A673 (cell line): ENCODE measurements at regions not wholly inside any gene's neighbourhood (a gene's known extent, or its start where the extent isn't known, plus 50 kb on each side); places are given as distances from the start of the nearest gene placed in this dataset.
A peak's percentile ranks its signal among the peaks of the same experiment; 100 is the strongest.

ENCODE experiments used
- BruUV-seq: library from RNA; stranded (reverse); fragments of 400-500 nt; replicated peaks from 2 replicates; lab custom pipeline; 2021; lab: Mats Ljungman, UMichigan
- CTCF ChIA-PET: fragments of 300-600 bp; sonication (Branson Sonifier 250); formaldehyde crosslinking; loops from one replicate; lab custom pipeline; 2022; ENCODE audit warnings: antibody characterized with exemption; lab: Charles Lee
- POLR2A ChIA-PET: fragments of 300-600 bp; sonication (Branson Sonifier 250); formaldehyde crosslinking; loops from one replicate; lab custom pipeline; 2022; ENCODE audit warnings: antibody characterized with exemption; ENCODE audit not compliant: low non-redundant PET; lab: Charles Lee
- DNase-seq: peaks from one replicate; pipeline ENCODE4 v3.0.0-alpha.2; 2015; ENCODE audit warnings: low spot score
- H3K27ac ChIP-seq: fragments of 200-600 bp; sonication (generic); 2 replicates; pipeline ENCODE4 v1.5.1; 2016; ENCODE audit warnings: mixed run types, low read depth, mild to moderate bottlenecking, mixed read lengths, antibody characterized with exemption, low read length; ENCODE audit not compliant: poor library complexity, severe bottlenecking
- H3K27me3 ChIP-seq: fragments of 200-600 bp; sonication (generic); replicated peaks from 2 replicates; pipeline ENCODE4 v1.6.1; 2017; ENCODE audit warnings: mixed run types, low read depth, mild to moderate bottlenecking, mixed read lengths, antibody characterized with exemption, low read length; ENCODE audit not compliant: insufficient read depth, poor library complexity
- H3K36me3 ChIP-seq: fragments of 200-600 bp; sonication (generic); 2 replicates; pipeline ENCODE4 v1.6.1; 2016; ENCODE audit warnings: mixed run types, mild to moderate bottlenecking, mixed read lengths, antibody characterized with exemption, low read length; ENCODE audit not compliant: insufficient read depth, poor library complexity, severe bottlenecking
- H3K4me1 ChIP-seq: fragments of 200-600 bp; sonication (generic); 2 replicates; pipeline ENCODE4 v1.6.1; 2017; ENCODE audit warnings: mixed run types, mild to moderate bottlenecking, mixed read lengths, antibody characterized with exemption, low read length; ENCODE audit not compliant: insufficient read depth, poor library complexity, severe bottlenecking
- H3K4me3 ChIP-seq: fragments of 200-600 bp; sonication (generic); 2 replicates; pipeline ENCODE4 v1.5.1; 2016; ENCODE audit warnings: low read depth, mixed run types, mild to moderate bottlenecking, mixed read lengths, low read length; ENCODE audit not compliant: poor library complexity, severe bottlenecking
- H3K9me3 ChIP-seq: fragments of 200-600 bp; sonication (generic); 2 replicates; pipeline ENCODE4 v1.6.1; 2016; ENCODE audit warnings: mixed run types, low read depth, mild to moderate bottlenecking, mixed read lengths, antibody characterized with exemption, low read length; ENCODE audit not compliant: poor library complexity, severe bottlenecking
- EZH2 ChIP-seq: fragments of 200-600 bp; sonication (generic); IDR thresholded peaks from 2 replicates; pipeline ENCODE4 v1.6.1; 2017; ENCODE audit warnings: borderline replicate concordance, low read depth, mild to moderate bottlenecking, mixed read lengths, antibody characterized with exemption, low read length; ENCODE audit not compliant: poor library complexity, severe bottlenecking
- intact Hi-C: fragments of 100-400 bp; cut with micrococcal nuclease; formaldehyde crosslinking; loops from one replicate; pipeline ENCODE4 v1.10.0; 2022; ENCODE audit not compliant: unreplicated experiment
- TF ChIP-seq, protein P1 (sequence below): fragments of 300-800, 200-600 bp; sonication (generic); conservative IDR thresholded peaks from 2 replicates; pipeline ENCODE4 v1.5.1; 2017; ENCODE audit warnings: low read depth, mild to moderate bottlenecking, antibody characterized with exemption, low read length, moderate library complexity, mixed read lengths

DNA sequence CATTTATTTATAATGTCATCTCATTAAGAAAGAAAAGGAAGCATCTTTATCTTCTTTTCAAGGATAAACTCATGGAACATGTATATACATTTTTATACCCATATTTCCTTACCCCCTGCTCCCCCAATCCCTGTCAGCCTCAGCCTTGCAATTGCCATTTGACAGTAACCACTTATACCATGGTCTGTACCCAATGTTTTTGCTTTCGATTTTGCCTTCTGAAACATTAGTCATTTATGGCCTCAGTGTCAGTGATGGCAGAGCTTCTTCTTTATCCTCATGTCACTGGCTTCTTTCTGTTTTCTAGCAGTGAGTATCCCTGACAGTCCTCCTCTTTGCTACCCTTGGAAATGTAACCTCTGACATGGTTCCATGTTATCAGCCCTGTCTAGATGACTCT is 228.4 kb downstream of the SPRY1 start:
- TF ChIP-seq, protein P1, sequence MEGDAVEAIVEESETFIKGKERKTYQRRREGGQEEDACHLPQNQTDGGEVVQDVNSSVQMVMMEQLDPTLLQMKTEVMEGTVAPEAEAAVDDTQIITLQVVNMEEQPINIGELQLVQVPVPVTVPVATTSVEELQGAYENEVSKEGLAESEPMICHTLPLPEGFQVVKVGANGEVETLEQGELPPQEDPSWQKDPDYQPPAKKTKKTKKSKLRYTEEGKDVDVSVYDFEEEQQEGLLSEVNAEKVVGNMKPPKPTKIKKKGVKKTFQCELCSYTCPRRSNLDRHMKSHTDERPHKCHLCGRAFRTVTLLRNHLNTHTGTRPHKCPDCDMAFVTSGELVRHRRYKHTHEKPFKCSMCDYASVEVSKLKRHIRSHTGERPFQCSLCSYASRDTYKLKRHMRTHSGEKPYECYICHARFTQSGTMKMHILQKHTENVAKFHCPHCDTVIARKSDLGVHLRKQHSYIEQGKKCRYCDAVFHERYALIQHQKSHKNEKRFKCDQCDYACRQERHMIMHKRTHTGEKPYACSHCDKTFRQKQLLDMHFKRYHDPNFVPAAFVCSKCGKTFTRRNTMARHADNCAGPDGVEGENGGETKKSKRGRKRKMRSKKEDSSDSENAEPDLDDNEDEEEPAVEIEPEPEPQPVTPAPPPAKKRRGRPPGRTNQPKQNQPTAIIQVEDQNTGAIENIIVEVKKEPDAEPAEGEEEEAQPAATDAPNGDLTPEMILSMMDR, result no peak
- TF ChIP-seq EZH2, result no peak
- BruUV-seq, result no TSS peak
- DNase-seq, result no peak
- ChIA-PET CTCF (no interaction called here), POLR2A (no interaction called here)
- intact Hi-C loops, result no loop called here
- H3K4me1 ChIP-seq, result no peaks in the 10 kb centered on the region
- no peaks in the 10 kb centered on the region for H3K36me3 ChIP-seq
- H3K27ac ChIP-seq, result no peak overlapping the region
- no peaks in the 10 kb centered on the region for H3K9me3 ChIP-seq
- no peak overlapping the region for H3K4me3 ChIP-seq
- no peaks in the 10 kb centered on the region for H3K27me3 ChIP-seq

- CTCF ChIA-PET, result no interaction called here
- Histone ChIP-seq H3K4me3 (no peak overlapping the region), H3K9me3 (no peaks in the 10 kb centered on the region), H3K4me1 (no peaks in the 10 kb centered on the region), H3K27me3 (no peaks in the 10 kb centered on the region), H3K36me3 (no peaks in the 10 kb centered on the region), H3K27ac (no peak overlapping the region)
- POLR2A ChIA-PET, result no interaction called here
- intact Hi-C loops, result no loop called here
- TF ChIP-seq, protein P1, result no peak
- no peak for TF ChIP-seq EZH2
- no peak for DNase-seq
- BruUV-seq, result no TSS peak
These were observed 231.7 kb downstream of the SPRY1 start for GRCh38 chr4:123628288-123628687.

- TF ChIP-seq EZH2, result no peak
- TF ChIP-seq, protein P1, result no peak
- DNase-seq, result peak; percentile 25
- no TSS peak for BruUV-seq
- POLR2A ChIA-PET, result no interaction called here
- Histone ChIP-seq H3K36me3 (no peaks in the 10 kb centered on the region), H3K27me3 (no peaks in the 10 kb centered on the region), H3K4me1 (no peaks in the 10 kb centered on the region), H3K9me3 (no peaks in the 10 kb centered on the region), H3K27ac (no peak overlapping the region), H3K4me3 (no peak overlapping the region)
- CTCF ChIA-PET, result no interaction called here
- intact Hi-C loops, result no loop called here
These were observed 235.4 kb downstream of the SPRY1 start for GRCh38 chr4:123631786-123632692.
